GM18511 (cell line): ENCODE measurements at regions not wholly inside any gene's neighbourhood (a gene's known extent, or its start where the extent isn't known, plus 50 kb on each side); places are given as distances from the start of the nearest gene placed in this dataset.
"Not testable (repeated sequence)": the region's sequence is repeated elsewhere in the genome, so short reads cannot be mapped to it uniquely, and the experiment has no call there.

ENCODE experiments used
- ATAC-seq: cut with Tn5 transposase; IDR thresholded peaks from one replicate; pipeline ENCODE4 v1.9.1; 2021; ENCODE audit warnings: mild to moderate bottlenecking, moderate library complexity; ENCODE audit not compliant: unreplicated experiment

- ATAC-seq, result no peak
These were observed 93.4 kb upstream of the WSB1 start for GRCh38 chr17:27200476-27200875.

GRCh38 chr17:27203241-27203640 lies 90.7 kb upstream of the WSB1 start:
- no peak for ATAC-seq

GRCh38 chr17:27206447-27206846 lies 87.5 kb upstream of the WSB1 start:
- no peak for ATAC-seq

DNA sequence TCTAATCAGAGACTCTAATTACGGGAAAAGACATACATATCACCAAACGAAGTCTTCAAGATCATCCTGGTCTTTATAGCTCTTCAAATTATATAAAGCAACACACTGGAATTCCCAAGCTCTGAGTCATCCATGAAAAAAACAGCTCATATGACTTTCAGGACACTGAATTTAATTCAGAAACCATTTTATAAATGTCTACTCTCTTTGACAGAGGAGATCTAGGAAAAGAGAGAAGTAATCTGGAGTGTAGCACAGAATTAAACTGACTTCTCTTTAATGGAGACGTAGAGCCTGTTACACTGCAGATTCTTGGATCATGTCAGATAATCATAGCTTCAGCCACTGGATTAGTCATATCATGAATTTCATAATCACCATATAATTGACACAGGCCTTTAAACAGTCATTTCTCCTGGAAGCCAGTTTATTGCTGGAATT lies 86.8 kb upstream of the WSB1 start:
- ATAC-seq, result no peak

- not testable (repeated sequence) for ATAC-seq
These were observed 85.5 kb upstream of the WSB1 start for GRCh38 chr17:27208370-27208769.

- ATAC-seq, result no peak
These were observed 84.6 kb upstream of the WSB1 start for GRCh38 chr17:27209316-27209715.

DNA sequence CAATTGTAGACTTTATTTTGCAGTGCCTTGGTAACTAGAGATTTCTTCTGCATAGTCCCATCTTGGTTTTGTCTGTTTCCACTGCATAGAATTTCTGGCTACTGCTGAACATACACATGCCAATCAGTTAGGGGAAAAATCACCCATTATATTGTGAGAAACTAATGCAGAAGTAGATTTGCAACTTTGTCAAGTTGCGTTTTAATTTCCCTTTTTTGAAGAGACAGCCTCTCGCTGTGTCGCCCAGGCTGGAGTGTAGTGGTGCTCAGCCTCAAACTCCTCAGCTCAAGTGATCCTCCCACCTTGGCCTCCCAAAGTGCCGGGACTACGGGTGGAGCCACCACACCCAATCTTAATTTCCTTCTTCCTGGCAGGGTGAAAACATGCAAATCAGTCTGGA lies 83.1 kb upstream of the WSB1 start:
- not testable (repeated sequence) for ATAC-seq

GRCh38 chr17:27216836-27217235 lies 77.1 kb upstream of the WSB1 start:
- ATAC-seq, result peak; percentile 38

DNA sequence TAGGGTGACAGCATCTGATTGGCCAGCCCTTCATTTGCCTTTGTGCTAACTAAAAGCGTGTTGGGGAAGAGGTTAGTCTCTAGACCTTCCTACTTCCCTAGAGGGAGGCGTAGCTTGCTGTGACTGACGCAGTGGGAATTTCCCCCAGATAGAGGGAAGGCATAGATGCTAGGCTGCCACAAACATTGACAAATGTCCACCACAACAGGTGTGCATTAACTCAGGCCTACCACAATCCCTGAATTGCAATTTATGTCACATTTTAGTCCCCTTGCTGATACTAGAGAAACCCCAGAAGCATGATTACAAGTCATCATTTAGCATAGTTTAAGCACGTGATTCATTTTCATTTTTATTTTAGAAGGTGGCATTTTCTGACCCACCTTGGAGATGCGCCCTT lies 76.3 kb upstream of the WSB1 start:
- peak; percentile 77 for ATAC-seq

GRCh38 chr17:27218041-27218440 lies 75.9 kb upstream of the WSB1 start:
- ATAC-seq, result no peak

- ATAC-seq, result peak; percentile 70
These were observed 75.0 kb upstream of the WSB1 start for GRCh38 chr17:27218719-27219488.

- no peak for ATAC-seq
These were observed 71.4 kb upstream of the WSB1 start for GRCh38 chr17:27222515-27222914.

DNA sequence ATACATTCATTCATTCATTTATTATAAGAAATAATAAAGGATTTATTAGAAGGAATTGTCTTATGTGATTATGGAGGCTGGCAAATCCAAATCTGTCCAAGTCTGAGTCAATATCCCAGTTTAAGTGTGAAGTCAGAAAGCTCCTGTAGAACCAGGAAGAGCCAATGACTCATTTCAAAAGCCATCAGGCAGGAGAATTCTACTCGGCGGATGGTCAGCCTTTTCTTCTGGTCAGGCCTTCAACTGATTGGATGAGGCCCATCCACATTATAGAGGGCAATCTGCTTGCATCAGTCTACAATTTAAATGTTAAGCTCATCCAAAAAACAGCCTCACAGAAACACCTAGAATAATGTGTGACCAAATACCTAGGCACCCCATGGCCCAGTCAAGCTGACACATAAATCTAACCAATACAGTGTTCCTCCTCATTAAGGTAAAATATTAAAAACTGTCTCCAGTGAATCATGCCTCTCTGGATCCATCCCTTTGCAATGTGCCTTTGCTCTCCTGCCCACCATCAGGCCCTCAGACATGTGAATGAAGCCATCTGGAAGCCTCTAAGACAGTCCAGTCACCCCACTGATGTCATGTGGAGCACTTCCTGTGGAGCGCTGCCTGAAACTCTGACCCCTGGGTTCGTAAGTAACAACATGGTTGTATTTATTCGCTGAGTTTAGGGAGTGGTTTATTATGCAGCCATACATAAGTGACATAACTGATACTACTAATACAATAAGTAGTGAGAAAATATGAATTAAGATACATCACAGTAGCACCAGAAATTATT lies 69.2 kb upstream of the WSB1 start:
- ATAC-seq, result no peak

GRCh38 chr17:27226611-27227230 lies 67.2 kb upstream of the WSB1 start:
- no peak for ATAC-seq

GRCh38 chr17:27230996-27231395 lies 62.9 kb upstream of the WSB1 start:
- ATAC-seq, result no peak

DNA sequence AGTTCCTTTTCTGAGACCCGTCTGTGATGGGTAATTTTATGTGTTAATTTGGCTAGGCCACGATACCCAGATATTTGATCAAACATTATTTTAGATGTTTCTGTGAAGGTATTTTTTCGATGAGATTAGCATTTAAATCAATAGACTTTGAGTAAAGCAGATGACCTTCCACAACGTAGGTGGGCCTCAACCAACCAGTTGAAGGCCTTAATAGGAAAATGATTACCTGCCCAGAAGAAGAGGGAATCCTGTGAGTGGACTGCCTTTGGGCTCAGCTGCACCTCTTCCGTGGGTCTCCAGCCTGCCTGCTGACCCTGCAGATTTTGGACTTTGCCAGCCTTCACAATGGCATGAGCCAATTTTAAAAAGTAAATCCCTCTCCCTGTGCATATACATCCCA lies 61.6 kb upstream of the WSB1 start:
- ATAC-seq, result no peak

- no peak for ATAC-seq
These were observed 60.9 kb upstream of the WSB1 start for GRCh38 chr17:27233059-27233458.

DNA sequence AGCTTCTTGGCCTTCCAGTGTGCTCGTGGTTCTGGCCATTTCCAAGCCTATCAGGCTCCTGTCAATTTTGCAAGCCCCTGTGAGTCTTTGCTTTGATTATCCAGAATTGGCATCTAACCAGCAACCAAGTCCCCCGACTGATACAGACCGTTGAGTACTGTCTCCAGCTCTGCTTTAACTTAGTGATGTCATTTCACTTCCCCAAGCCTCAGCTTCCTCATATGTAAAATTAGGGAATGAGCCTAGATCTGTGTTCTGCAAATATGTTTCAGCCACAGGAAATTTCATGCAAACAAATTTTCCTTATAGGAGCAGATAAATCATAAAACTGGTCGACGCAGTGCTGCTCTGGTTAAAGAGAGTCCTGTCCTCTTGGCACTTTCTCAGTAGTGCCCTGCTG lies 60.1 kb upstream of the WSB1 start:
- no peak for ATAC-seq

- ATAC-seq, result no peak
These were observed 57.1 kb upstream of the WSB1 start for GRCh38 chr17:27236717-27237315.

GRCh38 chr17:27237890-27238289 lies 56.0 kb upstream of the WSB1 start:
- no peak for ATAC-seq

DNA sequence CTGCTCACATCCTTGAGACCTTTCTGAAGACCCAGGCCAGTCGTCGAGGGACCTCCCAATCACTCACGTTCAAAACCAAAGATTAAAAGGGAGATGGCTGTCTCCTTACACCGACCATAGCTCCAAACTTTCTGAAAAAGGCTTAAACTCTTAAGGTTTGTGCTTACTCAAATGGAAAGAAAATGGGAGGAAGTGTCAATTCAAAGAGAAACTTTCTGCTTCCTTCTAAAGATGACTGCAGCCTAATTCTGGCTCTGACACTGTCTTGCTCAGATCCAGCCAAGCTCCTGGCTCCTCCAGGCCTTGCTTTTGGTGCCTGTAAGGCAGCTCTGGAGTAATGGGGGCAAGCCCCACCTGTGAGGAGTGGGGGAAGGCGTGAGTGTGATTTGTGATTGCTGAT lies 54.9 kb upstream of the WSB1 start:
- peak; percentile 56 for ATAC-seq
